SJCRH30 (cell line): ENCODE measurements at regions not wholly inside any gene's neighbourhood (a gene's known extent, or its start where the extent isn't known, plus 50 kb on each side); places are given as distances from the start of the nearest gene placed in this dataset.
"Not testable (repeated sequence)": the region's sequence is repeated elsewhere in the genome, so short reads cannot be mapped to it uniquely, and the experiment has no call there.

Source experiments
- DNase-seq, 2 experiments: peaks; one replicate each; pipeline ENCODE4 v3.0.0-alpha.2; 2015 to 2020
- H3K27ac ChIP-seq: fragments of 250-450 bp; sonication (Bioruptor Pico); 2 replicates; pipeline ENCODE4 v1.5.1; 2020; ENCODE audit warnings: mild to moderate bottlenecking, moderate library complexity
- H3K27me3 ChIP-seq: fragments of 250-450 bp; sonication (Bioruptor Pico); 2 replicates; pipeline ENCODE4 v1.5.1; 2020; ENCODE audit warnings: mild to moderate bottlenecking, moderate library complexity
- H3K36me3 ChIP-seq: fragments of 250-450 bp; sonication (Bioruptor Pico); 2 replicates; pipeline ENCODE4 v1.5.1; 2020; ENCODE audit warnings: mild to moderate bottlenecking, moderate library complexity
- H3K4me1 ChIP-seq: fragments of 250-450 bp; sonication (Bioruptor Pico); 2 replicates; pipeline ENCODE4 v1.5.1; 2020; ENCODE audit warnings: mild to moderate bottlenecking, moderate library complexity
- H3K4me3 ChIP-seq: fragments of 250-450 bp; sonication (Bioruptor Pico); 2 replicates; pipeline ENCODE4 v1.5.1; 2020; ENCODE audit warnings: mild to moderate bottlenecking, moderate library complexity
- H3K9me3 ChIP-seq: fragments of 250-450 bp; sonication (Bioruptor Pico); replicated peaks from 2 replicates; pipeline ENCODE4 v1.5.1; 2020; ENCODE audit warnings: mild to moderate bottlenecking, moderate library complexity

DNA sequence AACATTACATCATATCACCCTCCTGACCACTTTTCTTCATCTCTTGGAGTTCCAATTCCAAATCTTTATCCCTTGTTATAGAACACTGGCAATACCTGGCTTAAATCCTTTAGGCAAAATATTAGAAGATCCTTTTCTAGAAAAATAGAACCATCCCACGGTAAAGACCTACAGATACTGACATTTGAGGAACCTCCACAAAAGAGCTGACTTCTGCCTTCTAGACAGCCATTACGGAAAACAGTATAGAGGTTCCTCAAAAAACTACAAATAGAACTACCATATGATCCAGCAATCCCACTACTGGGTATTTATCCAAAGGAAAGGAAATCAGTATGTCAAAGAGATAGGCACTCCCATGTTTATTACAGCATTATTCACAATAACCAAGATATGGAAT is 241.7 kb upstream of the AMIGO2 start:
- H3K27me3 ChIP-seq = no peaks in the 10 kb centered on the region
- H3K36me3 ChIP-seq = no peaks in the 10 kb centered on the region
- no peak for DNase-seq
- H3K4me1 ChIP-seq = no peaks in the 10 kb centered on the region
- H3K4me3 ChIP-seq = no peak overlapping the region
- H3K27ac ChIP-seq = no peak overlapping the region
- no peaks in the 10 kb centered on the region for H3K9me3 ChIP-seq

GRCh38 chr12:47319746-47320145 is 240.0 kb upstream of the AMIGO2 start:
- DNase-seq = no peak
- no peaks in the 10 kb centered on the region for H3K4me1 ChIP-seq
- no peaks in the 10 kb centered on the region for H3K9me3 ChIP-seq
- no peaks in the 10 kb centered on the region for H3K27me3 ChIP-seq
- H3K36me3 ChIP-seq = no peaks in the 10 kb centered on the region
- no peak overlapping the region for H3K27ac ChIP-seq
- H3K4me3 ChIP-seq = no peak overlapping the region

DNA sequence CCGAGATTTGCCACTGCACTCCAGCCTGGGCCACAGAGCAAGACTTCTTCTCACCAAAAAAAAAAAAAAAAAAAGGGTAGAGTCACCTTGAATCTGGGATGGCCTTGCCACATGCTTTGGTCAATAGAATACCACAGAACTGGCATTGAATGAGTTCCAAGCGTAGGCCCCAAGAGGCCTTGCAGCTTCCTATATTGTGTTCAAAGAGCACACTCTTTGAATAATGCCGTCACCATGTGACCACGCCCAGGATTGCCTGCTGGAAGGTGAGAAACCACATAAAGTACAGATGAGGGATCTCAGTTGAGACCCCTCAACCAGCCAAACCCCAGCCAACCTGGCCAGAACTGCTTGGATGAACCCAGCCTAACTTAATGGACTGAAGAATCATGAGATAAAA is 239.2 kb upstream of the AMIGO2 start:
- H3K27ac ChIP-seq = no peak overlapping the region
- H3K9me3 ChIP-seq = no peaks in the 10 kb centered on the region
- H3K36me3 ChIP-seq = no peaks in the 10 kb centered on the region
- H3K4me3 ChIP-seq = no peak overlapping the region
- DNase-seq = no peak
- no peaks in the 10 kb centered on the region for H3K27me3 ChIP-seq
- no peaks in the 10 kb centered on the region for H3K4me1 ChIP-seq

DNA sequence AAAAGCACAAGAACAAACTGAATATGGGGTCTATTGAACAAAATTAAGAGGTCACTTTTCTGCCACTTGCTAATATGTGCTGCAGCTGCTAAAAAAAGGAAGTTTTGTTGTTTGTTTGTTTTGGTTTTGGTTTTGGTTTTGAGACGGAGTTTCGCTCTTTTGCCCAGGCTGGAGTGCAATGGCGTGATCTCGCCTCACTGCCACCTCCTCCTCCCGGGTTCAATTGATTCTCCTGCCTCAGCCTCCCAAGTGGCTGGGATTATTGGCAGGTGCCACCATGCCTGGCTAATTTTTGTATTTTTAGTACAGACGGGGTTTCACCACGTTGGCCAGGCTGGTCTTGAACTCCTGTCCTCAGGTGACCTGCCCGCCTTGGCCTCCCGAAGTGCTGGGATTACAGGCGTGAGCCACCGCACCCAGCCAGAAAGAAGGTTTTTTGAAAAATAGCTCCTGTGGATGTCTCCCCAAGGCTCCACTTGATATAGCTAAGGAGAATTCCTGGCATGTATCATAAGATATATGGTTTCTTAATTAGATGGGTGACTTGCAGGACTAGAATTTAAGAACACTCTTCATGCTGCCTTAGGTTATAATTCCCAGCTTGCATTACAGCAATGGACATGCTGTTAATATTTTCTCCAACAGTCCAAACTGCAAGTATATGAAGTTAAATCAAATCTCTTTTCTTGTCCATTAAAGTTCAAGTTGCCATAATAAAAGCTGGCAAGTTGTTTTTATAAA is 237.6 kb upstream of the AMIGO2 start:
- Histone ChIP-seq H3K4me3 (no peak overlapping the region), H3K4me1 (no peaks in the 10 kb centered on the region), H3K27ac (no peak overlapping the region), H3K9me3 (no peaks in the 10 kb centered on the region), H3K27me3 (no peaks in the 10 kb centered on the region), H3K36me3 (no peaks in the 10 kb centered on the region)
- no peak for DNase-seq

DNA sequence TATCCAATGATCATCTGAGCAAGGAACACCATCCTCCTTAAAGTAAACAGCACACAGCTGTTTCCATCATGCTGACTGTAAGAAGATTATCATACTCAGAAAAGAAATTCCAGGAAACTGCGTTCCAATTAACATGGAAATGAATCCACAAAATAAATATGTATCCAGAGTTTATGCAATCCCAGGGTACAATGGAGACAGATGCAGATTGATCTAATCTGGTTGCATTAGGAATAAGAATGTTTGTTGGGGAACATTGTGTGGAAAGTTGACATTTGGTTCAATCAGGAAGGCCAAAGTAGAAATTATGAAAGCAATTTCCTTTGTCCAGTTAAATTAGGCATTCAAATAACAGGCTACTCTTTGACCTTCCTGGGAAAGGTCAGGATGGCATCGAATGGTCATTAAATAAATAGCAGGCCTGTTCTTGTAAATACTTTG is 236.9 kb upstream of the AMIGO2 start:
- Histone ChIP-seq H3K27ac (no peak overlapping the region), H3K27me3 (no peaks in the 10 kb centered on the region), H3K4me3 (no peak overlapping the region), H3K4me1 (no peaks in the 10 kb centered on the region), H3K36me3 (no peaks in the 10 kb centered on the region), H3K9me3 (no peaks in the 10 kb centered on the region)
- no peak for DNase-seq

GRCh38 chr12:47314996-47315395 is 235.2 kb upstream of the AMIGO2 start:
- Histone ChIP-seq H3K9me3 (no peaks in the 10 kb centered on the region), H3K27ac (no peak overlapping the region), H3K4me3 (no peak overlapping the region), H3K36me3 (no peaks in the 10 kb centered on the region), H3K27me3 (no peaks in the 10 kb centered on the region), H3K4me1 (no peaks in the 10 kb centered on the region)
- DNase-seq = no peak

GRCh38 chr12:47312808-47313426 is 233.2 kb upstream of the AMIGO2 start:
- H3K4me1 ChIP-seq = no peaks in the 10 kb centered on the region
- no peak overlapping the region for H3K4me3 ChIP-seq
- H3K27ac ChIP-seq = no peak overlapping the region
- DNase-seq = no peak
- H3K27me3 ChIP-seq = no peaks in the 10 kb centered on the region
- no peaks in the 10 kb centered on the region for H3K36me3 ChIP-seq
- H3K9me3 ChIP-seq = no peaks in the 10 kb centered on the region

- H3K27me3 ChIP-seq = no peaks in the 10 kb centered on the region
- H3K27ac ChIP-seq = no peak overlapping the region
- DNase-seq = no peak
- H3K36me3 ChIP-seq = no peaks in the 10 kb centered on the region
- no peak overlapping the region for H3K4me3 ChIP-seq
- no peaks in the 10 kb centered on the region for H3K9me3 ChIP-seq
- H3K4me1 ChIP-seq = no peaks in the 10 kb centered on the region
Measured at GRCh38 chr12:47312147-47312546, 232.4 kb upstream of the AMIGO2 start.

DNA sequence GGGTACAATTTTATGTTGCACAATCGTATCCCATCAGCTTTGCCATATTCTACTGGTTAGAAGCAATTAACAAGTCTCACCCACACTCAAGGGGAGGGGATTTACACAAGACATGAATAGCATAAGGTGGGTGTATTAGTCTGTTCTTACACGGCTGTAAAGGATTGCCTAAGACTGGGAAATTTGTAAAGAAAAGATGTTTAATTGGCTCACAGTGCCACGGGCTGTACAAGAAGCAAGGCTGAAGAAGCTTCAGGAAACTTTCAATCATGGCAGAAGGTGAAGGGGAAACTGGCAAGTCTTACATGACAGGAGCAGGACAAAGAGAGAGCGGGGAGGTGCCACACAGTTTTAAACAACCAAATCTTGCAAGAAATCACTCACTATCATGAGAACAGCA is 231.8 kb upstream of the AMIGO2 start:
- Histone ChIP-seq H3K4me1 (no peaks in the 10 kb centered on the region), H3K27ac (no peak overlapping the region), H3K36me3 (no peaks in the 10 kb centered on the region), H3K27me3 (no peaks in the 10 kb centered on the region), H3K9me3 (no peaks in the 10 kb centered on the region), H3K4me3 (no peak overlapping the region)
- DNase-seq = no peak

GRCh38 chr12:47311010-47311409 is 231.3 kb upstream of the AMIGO2 start:
- H3K36me3 ChIP-seq = no peaks in the 10 kb centered on the region
- DNase-seq = no peak
- H3K27ac ChIP-seq = no peak overlapping the region
- H3K4me1 ChIP-seq = no peaks in the 10 kb centered on the region
- no peaks in the 10 kb centered on the region for H3K27me3 ChIP-seq
- H3K4me3 ChIP-seq = no peak overlapping the region
- no peaks in the 10 kb centered on the region for H3K9me3 ChIP-seq

DNA sequence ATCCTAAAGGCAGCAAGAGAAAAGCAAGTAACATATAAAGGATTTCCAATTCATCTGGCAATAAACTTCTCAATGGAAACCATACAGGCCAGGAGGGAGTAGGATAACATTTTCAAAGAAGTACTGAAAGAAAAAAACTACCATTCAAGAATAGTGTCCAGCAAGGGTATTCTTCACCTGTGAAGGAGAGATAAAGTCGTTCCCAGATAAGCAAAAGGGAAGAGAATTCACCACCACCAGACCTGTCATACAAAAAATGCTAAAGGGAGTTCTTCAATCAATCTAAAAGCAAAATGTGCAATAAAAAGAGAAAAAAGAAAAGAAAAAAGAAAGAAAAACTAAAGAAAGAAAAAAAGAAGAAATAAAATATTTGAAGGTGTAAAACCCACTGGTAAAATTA is 228.9 kb upstream of the AMIGO2 start:
- no peak overlapping the region for H3K4me3 ChIP-seq
- H3K27me3 ChIP-seq = no peaks in the 10 kb centered on the region
- no peaks in the 10 kb centered on the region for H3K9me3 ChIP-seq
- no peak overlapping the region for H3K27ac ChIP-seq
- H3K36me3 ChIP-seq = no peaks in the 10 kb centered on the region
- no peak for DNase-seq
- H3K4me1 ChIP-seq = no peaks in the 10 kb centered on the region

DNA sequence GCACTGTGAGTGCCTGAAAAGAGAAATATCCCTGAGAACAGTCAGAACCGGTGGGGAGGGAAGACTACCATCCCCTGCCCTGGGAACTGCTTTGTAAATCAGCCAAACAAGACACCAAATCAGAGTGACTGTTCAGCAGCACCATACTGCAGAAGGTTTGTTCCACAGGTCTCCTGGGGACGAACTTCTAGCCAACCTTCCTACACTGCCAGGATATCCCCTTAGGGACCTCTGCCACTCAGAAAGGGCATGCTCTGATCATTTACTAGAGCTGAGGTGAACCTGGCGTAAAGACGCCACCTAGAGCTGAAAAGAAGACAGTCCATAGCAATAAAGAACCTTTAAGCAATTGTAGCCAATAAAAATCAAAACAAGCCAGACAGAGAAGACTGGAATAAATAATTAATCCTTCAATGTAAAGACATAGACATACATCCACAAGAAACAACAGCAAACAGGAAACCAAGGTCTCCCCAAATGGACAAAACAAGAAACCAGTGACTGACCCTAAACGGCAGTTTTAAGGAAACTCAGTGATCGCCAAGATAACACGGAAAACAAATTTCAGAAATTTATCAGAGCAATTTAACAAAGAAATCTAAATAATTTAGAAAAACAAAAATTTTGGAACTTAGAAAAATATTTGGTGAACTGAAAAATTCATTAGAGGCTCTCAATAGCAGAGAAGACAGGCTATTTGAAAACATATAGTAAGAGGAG is 228.1 kb upstream of the AMIGO2 start:
- Histone ChIP-seq H3K4me1 (no peaks in the 10 kb centered on the region), H3K27me3 (no peaks in the 10 kb centered on the region), H3K4me3 (no peak overlapping the region), H3K27ac (no peak overlapping the region), H3K9me3 (no peaks in the 10 kb centered on the region), H3K36me3 (no peaks in the 10 kb centered on the region)
- DNase-seq = peak; percentile 27 to 60

- not testable (repeated sequence) for H3K36me3 ChIP-seq, DNase-seq, H3K4me3 ChIP-seq, H3K9me3 ChIP-seq, H3K4me1 ChIP-seq, H3K27ac ChIP-seq, H3K27me3 ChIP-seq
Measured at GRCh38 chr12:47306773-47307679, 227.3 kb upstream of the AMIGO2 start.

DNA sequence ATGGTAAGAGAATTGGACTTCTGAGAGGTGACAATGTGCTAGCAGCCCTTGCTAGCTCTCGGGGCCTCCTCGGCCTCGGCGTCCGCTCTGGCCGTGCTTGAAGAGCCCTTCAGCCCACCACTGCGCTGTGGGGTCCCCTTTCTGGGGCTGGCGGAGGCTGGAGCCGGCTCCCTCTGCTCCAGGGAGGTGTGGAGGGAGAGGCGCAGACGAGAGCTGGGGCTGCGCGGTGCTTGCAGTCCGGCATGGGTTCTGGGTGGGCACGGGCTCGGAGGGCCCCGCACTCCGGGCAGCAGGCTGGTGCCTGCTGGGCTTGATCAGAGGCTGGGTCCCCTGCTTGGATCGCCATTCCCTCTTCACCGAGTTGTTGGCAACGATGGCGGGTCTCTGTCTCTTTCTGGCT is 226.4 kb upstream of the AMIGO2 start:
- no peak for DNase-seq
- no peak overlapping the region for H3K4me3 ChIP-seq
- H3K36me3 ChIP-seq = no peaks in the 10 kb centered on the region
- no peaks in the 10 kb centered on the region for H3K4me1 ChIP-seq
- H3K27me3 ChIP-seq = no peaks in the 10 kb centered on the region
- no peaks in the 10 kb centered on the region for H3K9me3 ChIP-seq
- H3K27ac ChIP-seq = no peak overlapping the region

DNA sequence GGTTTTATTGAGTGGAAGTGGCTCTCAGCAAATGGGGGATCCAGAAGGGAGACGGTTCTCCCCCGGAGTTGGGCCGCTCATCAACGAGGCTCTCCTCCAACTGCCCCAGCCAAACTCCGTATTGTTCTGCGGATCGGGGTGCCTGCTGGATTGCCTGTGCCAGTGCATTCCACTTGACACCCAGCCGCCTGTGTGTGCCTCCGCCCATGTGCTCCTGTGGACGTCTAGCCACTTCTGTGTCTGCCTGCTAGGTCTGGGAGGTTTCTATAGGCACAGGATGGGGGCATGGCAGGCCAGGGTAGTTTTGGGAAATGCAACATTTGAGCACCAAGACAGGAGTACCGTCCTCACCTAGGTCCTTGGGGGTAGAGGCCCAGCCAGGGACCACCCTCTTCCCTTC is 225.7 kb upstream of the AMIGO2 start:
- H3K27ac ChIP-seq = no peak overlapping the region
- H3K4me3 ChIP-seq = no peak overlapping the region
- DNase-seq = no peak
- no peaks in the 10 kb centered on the region for H3K9me3 ChIP-seq
- H3K27me3 ChIP-seq = no peaks in the 10 kb centered on the region
- no peaks in the 10 kb centered on the region for H3K36me3 ChIP-seq
- no peaks in the 10 kb centered on the region for H3K4me1 ChIP-seq
